ENCODE measurements at regions not wholly inside any gene's neighbourhood (a gene's known extent, or its start where the extent isn't known, plus 50 kb on each side); places are given as distances from the start of the nearest gene placed in this dataset.
"Not testable (repeated sequence)": the region's sequence is repeated elsewhere in the genome, so short reads cannot be mapped to it uniquely, and the experiment has no call there.

DNA sequence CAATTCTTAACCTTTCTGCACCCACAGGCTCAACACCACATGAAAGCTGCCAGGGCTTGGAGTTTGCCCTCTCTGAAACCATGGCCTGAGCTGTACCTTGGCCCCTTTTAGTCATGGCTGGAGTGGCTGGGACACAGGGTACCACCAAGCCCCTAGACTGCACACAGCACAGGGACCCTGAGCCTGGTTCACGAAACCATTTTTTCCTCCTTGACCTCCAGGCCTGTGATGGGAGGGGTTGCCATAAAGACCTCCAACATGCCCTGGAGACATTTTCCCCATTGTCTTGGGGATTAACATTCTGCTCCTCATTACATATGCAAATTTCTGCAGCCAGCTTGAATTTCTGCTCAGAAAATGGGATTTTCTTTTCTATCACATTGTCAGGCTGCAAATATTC, 113.4 kb downstream of the XPNPEP1 start:
- not testable (repeated sequence) for DNase-seq (ENCODE audit: low read depth)

DNA sequence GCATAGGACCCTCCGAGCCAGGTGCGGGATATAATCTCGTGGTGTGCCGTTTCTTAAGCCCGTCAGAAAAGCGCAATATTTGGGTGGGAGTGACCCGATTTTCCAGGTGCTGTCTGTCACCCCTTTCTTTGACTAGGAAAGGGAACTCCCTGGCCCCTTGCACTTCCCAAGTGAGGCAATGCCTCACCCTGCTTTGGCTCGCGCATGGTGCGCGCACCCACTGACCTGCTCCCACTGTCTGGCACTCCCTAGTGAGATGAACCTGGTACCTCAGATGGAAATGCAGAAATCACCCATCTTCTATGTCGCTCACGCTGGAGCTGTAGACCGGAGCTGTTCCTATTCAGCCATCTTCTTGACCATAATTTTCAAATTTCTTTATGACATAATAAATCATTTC, 122.1 kb downstream of the XPNPEP1 start:
- not testable (repeated sequence) for DNase-seq (ENCODE audit: low read depth)

DNA sequence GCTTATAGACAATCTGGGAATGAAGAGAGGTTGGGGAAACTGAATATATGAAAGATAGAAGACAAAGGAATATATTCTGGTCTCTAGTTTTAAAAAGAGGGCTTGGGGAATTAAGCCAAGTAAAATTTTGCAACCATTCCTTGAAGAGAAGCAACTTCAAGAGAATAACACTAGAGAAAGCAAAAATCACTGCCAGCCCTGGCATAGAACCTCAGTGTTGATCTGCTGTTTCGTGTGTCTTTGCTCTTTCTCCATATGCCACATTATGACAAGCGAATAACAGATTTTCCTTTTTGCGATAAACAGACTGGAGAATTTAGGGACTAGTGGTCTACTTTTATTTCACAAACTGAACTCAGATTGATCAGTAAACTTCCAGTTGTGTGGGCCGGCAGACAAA, 132.7 kb downstream of the XPNPEP1 start:
- DNase-seq (ENCODE audit: low read depth), result no peak

DNA sequence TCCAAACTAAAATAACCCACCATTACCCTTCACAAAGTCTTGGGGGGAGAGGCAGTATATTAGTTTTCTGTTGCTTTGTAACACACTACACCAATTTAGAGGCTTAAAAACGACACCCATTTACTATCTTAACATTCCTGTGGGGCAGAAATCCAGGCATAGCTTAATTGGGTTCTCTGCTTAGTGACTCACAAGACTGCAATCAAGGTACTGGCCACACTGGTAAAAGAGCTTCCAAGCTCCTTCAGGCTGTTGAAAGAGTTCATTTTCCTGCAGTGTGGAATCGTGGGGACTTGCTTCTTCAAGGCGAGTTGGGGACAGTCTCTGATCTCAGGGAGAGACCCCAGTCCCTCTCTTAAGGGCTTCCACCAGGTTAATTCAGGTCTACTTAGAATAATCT, 139.1 kb downstream of the XPNPEP1 start:
- DNase-seq (ENCODE audit: low read depth), result no peak

DNA sequence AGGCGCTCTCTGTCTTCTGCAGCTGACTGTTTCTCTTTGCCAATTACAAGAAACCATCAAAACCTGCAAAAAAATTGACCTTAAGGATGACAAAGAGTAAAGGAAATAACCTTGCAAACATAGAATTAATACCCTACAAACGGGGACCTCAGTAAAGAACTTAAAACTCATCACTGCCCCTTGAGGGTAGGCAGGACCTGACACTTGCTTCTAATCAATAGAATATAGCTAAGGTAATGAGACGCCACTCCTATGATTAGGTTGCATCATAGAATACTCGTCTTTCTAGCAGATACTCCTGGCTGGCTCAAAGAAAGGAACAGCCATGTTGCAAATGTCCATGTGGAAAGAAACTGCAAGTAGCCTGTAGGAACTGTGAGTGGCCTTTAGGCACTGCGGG, 140.0 kb downstream of the XPNPEP1 start:
- DNase-seq (ENCODE audit: low read depth), result no peak

- DNase-seq (ENCODE audit: low read depth), result no peak
Observed at GRCh38 chr10:109780997-109781396, 142.3 kb downstream of the XPNPEP1 start.

GRCh38 chr10:109778993-109779392, 144.3 kb downstream of the XPNPEP1 start:
- no peak for DNase-seq (ENCODE audit: low read depth)

DNA sequence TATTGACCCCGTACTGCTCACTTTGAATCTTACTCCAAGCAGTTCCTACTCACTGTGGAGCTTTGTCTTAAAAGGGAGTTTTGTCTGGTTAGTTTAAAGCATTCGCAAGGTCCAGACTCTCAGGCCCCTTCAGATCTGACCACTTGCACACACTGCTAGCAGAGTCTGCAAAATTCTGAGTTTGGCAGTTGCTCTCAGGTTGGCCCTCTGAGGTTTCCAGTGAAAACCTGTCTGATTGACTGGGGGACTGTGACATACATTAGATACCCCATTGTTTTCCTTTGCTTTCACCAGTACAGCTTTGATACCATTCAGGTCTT, 149.2 kb downstream of the XPNPEP1 start:
- no peak for DNase-seq (ENCODE audit: low read depth)

- peak; percentile 8 for DNase-seq (ENCODE audit: low read depth)
Observed at GRCh38 chr10:109773288-109774120, 149.8 kb downstream of the XPNPEP1 start.

DNA sequence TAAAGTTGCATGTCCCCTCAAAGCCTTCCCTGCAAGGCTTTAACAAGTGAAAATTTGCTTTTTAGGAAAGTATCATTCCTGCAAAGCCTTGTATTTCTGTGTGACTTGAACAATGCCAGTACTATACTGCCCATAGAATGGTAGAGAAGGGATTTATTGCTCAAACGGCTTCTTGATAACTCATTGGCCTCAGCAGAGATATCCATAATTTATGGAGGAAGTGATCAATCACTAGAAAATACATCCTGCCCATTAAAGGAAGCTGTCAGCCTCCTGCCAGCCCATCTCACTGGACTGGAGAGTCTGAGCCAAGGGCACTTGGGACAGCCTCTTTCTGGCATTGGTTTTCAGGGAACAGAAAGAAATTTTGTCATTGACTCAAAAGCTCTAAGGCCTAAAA, 152.6 kb downstream of the XPNPEP1 start:
- no peak for DNase-seq (ENCODE audit: low read depth)

- no peak for DNase-seq (ENCODE audit: low read depth)
Observed at GRCh38 chr10:109769966-109770365, 153.3 kb downstream of the XPNPEP1 start.

DNA sequence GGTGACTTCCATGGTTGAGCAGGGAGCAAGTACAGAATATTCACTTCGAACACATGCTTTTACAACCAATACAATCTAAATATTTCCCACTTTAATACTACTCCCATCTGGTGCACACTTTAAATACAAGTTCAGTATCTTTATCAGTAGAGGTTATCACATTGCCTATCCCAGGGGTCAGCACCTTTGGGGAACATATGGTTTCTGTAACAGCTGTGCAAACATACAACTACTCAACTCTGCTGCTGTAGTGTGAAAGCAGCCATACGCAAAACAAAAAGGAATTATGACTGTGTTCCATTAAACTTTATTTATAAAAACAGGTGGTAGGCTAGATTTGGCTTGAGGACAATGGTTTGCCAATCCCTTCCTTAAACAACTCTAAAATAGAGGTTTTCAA, 157.5 kb downstream of the XPNPEP1 start:
- DNase-seq (ENCODE audit: low read depth), result no peak

DNA sequence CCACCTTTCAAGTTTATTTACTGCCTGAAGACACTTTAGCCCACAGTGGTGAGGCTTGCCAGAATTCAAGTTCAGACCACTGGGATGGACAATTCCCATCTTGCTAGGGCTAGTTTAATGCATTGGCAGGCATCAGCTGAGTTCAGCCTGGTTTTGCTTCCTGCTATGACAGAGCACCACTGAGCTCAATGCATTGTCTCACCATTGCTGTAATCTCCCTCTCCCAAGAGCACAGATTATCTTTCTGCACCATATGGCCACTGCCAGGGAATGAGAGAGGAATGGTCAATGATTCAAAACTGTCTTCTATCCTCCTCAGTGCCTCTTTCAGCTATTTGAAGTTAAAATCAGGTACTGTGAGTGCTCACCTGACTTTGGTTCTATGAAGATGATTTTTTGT, 160.8 kb downstream of the XPNPEP1 start:
- DNase-seq (ENCODE audit: low read depth), result no peak

DNA sequence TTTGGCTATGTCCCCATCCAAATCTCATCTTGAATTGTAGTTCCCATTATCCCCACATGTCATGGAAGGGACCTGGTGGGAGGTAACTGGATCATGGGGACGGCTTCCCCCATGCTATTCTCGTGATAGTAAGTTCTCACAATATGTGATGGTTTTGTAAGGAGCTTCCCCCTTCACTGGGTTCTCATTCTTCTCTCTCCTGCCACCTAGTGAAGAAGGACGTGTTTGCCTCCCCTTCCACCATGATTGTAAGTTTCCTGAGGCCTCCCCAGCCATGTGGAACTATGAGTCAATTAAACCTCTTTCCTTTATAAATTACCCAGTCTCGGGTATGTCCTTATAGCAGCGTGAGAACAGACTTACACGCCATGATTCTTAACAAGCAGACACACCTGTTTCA, 165.6 kb downstream of the XPNPEP1 start:
- DNase-seq (ENCODE audit: low read depth), result not testable (repeated sequence)

GRCh38 chr10:109746861-109747260, 176.4 kb downstream of the XPNPEP1 start:
- DNase-seq (ENCODE audit: low read depth), result no peak

DNA sequence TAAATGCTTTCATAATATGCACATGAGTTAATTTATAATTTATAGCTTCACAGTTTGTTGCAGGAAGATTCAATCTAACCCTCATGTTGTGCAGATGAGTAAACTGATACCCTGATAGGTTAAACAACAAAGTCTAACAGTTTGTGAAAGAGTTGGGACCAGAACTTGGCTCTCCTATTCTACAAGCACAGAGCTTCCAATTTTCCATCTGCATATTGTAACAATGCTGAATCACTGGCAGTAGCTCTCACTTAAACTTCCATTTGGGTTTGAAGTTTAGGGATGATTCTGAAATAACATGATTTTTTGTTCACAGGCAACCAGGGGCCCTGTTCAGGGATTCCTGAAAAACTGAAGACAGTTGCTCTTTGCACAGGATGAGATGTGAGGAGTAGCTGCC, 179.3 kb downstream of the XPNPEP1 start:
- peak; percentile 39 for DNase-seq (ENCODE audit: low read depth)

GRCh38 chr10:109743574-109743973, 179.7 kb downstream of the XPNPEP1 start:
- no peak for DNase-seq (ENCODE audit: low read depth)

- DNase-seq (ENCODE audit: low read depth), result no peak
Observed at GRCh38 chr10:109743146-109743545, 180.2 kb downstream of the XPNPEP1 start.

- no peak for DNase-seq (ENCODE audit: low read depth)
Observed at GRCh38 chr10:109741712-109742111, 181.6 kb downstream of the XPNPEP1 start.

DNA sequence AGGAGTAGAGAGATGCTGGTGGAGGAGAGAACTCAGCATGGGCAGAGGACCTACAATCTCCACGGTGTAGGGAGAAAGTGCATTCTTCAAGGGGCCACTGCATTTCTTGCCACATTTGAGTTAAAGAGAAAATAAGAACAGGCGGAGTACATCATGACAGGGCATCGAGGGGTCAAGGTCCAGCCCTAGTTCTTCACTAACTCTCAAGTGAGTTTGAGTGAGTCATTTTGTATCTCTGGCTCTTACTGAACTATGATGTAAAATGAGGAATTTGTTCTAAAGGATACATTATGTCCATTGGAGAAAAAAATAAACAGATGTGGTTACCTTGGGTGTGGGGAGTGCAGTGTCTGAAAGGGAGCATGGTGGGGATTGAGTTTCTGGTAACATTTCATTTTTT, 182.9 kb downstream of the XPNPEP1 start:
- DNase-seq (ENCODE audit: low read depth), result no peak

DNA sequence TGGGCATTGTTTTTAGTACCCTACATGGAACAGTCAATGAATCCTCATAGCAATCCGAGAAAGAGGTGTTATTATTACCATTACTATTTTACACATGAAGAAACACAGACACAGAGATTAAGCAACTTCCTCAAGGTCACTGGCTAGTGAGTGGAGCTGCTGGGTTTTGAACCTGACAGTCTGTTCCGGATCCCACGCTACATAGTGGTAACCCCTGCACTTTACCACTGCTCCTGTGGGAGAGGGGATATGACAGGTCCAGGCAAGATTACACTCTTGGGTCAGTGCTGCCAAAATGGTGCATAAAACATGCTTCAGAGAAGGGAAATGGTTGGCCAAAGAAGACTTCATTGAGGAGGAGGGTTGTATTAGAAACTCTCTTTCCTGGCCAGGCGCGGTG, 185.7 kb downstream of the XPNPEP1 start:
- DNase-seq (ENCODE audit: low read depth), result no peak

DNA sequence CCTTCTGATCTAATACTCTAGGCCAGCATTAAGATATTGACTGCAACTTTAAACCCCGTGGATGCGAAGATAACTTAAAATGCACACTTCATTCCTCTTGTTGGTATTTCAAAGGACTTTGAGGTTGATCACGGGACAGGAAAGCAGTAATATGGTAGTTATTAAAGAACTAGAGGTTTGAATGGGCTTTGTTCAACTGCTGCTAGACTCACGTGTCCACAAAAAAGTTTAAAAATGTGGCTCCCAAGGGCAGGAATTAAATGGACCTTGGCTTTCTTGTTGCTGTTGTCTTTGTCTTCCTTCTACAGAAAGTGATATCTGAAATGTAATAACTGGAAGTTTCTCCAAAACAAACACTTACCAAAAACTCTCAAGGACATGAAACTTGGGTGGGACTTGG, 186.3 kb downstream of the XPNPEP1 start:
- no peak for DNase-seq (ENCODE audit: low read depth)

- DNase-seq (ENCODE audit: low read depth), result no peak
Observed at GRCh38 chr10:109735776-109736175, 187.5 kb downstream of the XPNPEP1 start.
